DND-41 (cell line): ENCODE measurements at regions not wholly inside any gene's neighbourhood (a gene's known extent, or its start where the extent isn't known, plus 50 kb on each side); places are given as distances from the start of the nearest gene placed in this dataset.

ENCODE experiments used
- CTCF ChIP-seq: IDR thresholded peaks from 2 replicates; pipeline ENCODE4 v1.5.1; 2012; ENCODE audit warnings: borderline replicate concordance, low read length, moderate library complexity, mild to moderate bottlenecking; ENCODE audit not compliant: poor library complexity, severe bottlenecking; ENCODE audit errors: extremely low read depth
- EZH2 ChIP-seq: IDR thresholded peaks from 3 replicates; pipeline ENCODE4 v1.6.1; 2012; ENCODE audit warnings: borderline replicate concordance, low read depth, mild to moderate bottlenecking, moderate library complexity, low read length, inconsistent platforms; ENCODE audit not compliant: severe bottlenecking

DNA sequence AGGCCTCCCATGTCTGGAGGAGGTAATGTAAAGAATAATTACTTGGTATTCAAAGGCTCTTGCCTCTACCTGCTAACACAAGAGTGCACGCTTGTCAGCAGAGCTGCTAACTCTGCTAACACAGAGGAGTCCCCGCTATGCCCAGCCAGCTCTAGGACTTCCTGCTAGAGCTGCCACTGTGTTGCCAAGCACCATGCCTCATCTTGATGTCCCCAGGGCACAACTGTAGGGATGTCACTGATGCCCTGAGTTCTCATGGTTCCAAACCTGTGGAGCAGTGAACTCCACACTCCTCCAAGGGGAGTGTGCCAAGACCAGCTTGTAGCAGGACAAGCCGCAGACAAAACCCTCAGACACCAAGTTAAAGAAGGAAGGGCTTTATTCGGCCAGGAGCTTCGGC is 55.3 kb upstream of the CLDN24 start:
- TF ChIP-seq CTCF (no peak), EZH2 (no peak)
